ENCODE measurements at regions not wholly inside any gene's neighbourhood (a gene's known extent, or its start where the extent isn't known, plus 50 kb on each side); places are given as distances from the start of the nearest gene placed in this dataset.

- no peak for TF ChIP-seq CTCF (tag by site-specific recombination; IDR thresholded peaks at IDR 0.05)
- no peak for TF ChIP-seq ZNF639 (tag by site-specific recombination; IDR thresholded peaks at IDR 0.05)
Observed at GRCh38 chr13:47216176-47216822, 319.4 kb upstream of the HTR2A start.
